ENCODE measurements at regions not wholly inside any gene's neighbourhood (a gene's known extent, or its start where the extent isn't known, plus 50 kb on each side); places are given as distances from the start of the nearest gene placed in this dataset.

DNA sequence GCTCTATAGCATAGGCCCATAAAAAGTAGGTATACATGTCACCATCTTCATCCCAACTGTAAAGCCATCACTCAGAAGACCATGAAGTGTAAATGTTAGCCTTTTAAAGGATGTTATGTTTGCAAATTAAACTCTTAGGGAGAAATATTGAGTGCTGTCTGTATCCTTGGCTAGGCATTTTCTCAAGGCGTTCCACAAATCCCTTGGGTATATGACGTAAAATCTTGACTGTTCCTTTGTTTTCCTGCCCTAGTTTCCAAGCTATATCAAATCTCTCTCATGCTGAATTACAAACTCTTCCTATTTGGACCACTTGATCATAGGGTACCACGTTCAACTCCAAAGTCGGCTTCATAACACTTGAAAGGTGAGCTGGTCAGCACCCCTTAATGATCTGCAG is 486.2 kb downstream of the HDGFL1 start:
- Histone ChIP-seq H3K27ac (ENCODE audit: low read depth in 2 of 2, low read length in 2 of 2) (no peak overlapping the region), H3K9me3 (ENCODE audit: control insufficient read depth in 2 of 2, low read length in 2 of 2) (no peaks in the 10 kb centered on the region), H3K27me3 (ENCODE audit: control insufficient read depth in 2 of 2, insufficient read depth in 2 of 2, low read length in 2 of 2) (no peaks in the 10 kb centered on the region), H3K36me3 (ENCODE audit: control insufficient read depth in 2 of 2, insufficient read depth in 2 of 2, low read length in 2 of 2) (no peaks in the 10 kb centered on the region), H3K4me3 (ENCODE audit: low read length in 2 of 2) (no peak overlapping the region), H3K4me1 (ENCODE audit: control insufficient read depth in 2 of 2, insufficient read depth in 2 of 2, low read length in 2 of 2) (no peaks in the 10 kb centered on the region), H3K9ac (ENCODE audit: low read depth in 1 of 2, low read length in 2 of 2) (no peak overlapping the region)

DNA sequence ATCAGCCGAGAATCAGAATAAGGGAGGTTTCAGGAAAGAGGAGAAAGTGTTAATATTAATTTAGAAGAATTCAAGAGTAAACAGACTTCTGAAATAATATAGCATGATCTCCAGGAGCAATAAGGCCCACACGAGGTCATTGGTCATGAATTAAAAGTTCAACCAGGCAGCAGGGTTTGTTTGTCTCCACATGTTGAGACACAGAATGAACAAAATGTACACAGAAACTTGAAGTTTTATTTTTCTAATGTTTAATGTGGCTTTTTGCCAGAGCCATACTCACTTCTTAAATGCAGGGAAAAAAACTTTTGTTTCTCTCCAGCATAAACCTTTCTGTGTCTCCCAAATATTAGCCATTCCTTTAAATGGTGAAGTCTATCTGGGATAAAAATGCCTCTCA is 504.5 kb downstream of the HDGFL1 start:
- no peaks in the 10 kb centered on the region for H3K4me1 ChIP-seq (ENCODE audit: control insufficient read depth in 2 of 2, insufficient read depth in 2 of 2, low read length in 2 of 2)
- no peaks in the 10 kb centered on the region for H3K36me3 ChIP-seq (ENCODE audit: control insufficient read depth in 2 of 2, insufficient read depth in 2 of 2, low read length in 2 of 2)
- H3K9me3 ChIP-seq (ENCODE audit: control insufficient read depth in 2 of 2, low read length in 2 of 2), result no peaks in the 10 kb centered on the region
- no peaks in the 10 kb centered on the region for H3K27me3 ChIP-seq (ENCODE audit: control insufficient read depth in 2 of 2, insufficient read depth in 2 of 2, low read length in 2 of 2)
- no peak overlapping the region for H3K27ac ChIP-seq (ENCODE audit: low read depth in 2 of 2, low read length in 2 of 2)
- H3K9ac ChIP-seq (ENCODE audit: low read depth in 1 of 2, low read length in 2 of 2), result no peak overlapping the region
- no peak overlapping the region for H3K4me3 ChIP-seq (ENCODE audit: low read length in 2 of 2)

DNA sequence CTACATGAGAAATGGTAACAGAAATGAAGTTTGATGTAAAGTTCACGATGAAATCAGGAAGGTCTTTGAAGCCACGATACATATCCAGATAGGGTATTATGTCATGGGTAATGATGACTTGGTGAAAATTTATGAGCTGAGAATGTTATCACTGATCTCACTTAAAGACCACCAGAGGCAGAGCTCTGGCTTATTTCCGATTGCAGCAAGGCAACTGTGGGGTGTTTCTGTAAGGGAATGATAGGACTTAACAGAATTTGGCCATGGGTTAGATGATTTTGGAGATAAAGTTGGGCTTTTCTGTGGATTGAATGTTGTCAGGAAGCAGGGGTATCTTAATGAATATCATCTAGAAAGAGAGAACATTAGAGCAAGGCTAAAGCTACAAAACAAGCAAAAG is 508.4 kb downstream of the HDGFL1 start:
- no peaks in the 10 kb centered on the region for H3K27me3 ChIP-seq (ENCODE audit: control insufficient read depth in 2 of 2, insufficient read depth in 2 of 2, low read length in 2 of 2)
- H3K9ac ChIP-seq (ENCODE audit: low read depth in 1 of 2, low read length in 2 of 2), result no peak overlapping the region
- H3K4me1 ChIP-seq (ENCODE audit: control insufficient read depth in 2 of 2, insufficient read depth in 2 of 2, low read length in 2 of 2), result no peaks in the 10 kb centered on the region
- H3K9me3 ChIP-seq (ENCODE audit: control insufficient read depth in 2 of 2, low read length in 2 of 2), result no peaks in the 10 kb centered on the region
- no peak overlapping the region for H3K4me3 ChIP-seq (ENCODE audit: low read length in 2 of 2)
- no peaks in the 10 kb centered on the region for H3K36me3 ChIP-seq (ENCODE audit: control insufficient read depth in 2 of 2, insufficient read depth in 2 of 2, low read length in 2 of 2)
- no peak overlapping the region for H3K27ac ChIP-seq (ENCODE audit: low read depth in 2 of 2, low read length in 2 of 2)

DNA sequence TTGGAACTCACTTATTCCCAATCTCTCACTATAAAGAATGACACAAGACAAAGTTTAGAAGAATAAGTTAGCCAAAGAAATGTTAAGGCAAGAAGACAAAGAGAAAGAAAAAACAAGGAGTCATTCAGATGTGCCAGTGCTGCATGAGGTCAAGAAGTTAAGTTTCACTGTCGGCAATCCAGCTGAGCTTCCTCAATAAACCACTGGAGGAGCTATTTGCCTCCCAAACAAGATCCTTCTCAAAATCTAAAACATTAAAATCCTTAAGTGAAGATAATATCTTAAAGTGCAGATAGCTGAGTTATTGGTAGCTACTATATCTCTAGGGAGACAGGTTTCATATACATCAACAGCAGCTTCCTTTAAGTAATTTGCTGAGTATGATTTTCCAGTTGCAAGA is 512.3 kb downstream of the HDGFL1 start:
- Histone ChIP-seq H3K9ac (ENCODE audit: low read depth in 1 of 2, low read length in 2 of 2) (no peak overlapping the region), H3K27me3 (ENCODE audit: control insufficient read depth in 2 of 2, insufficient read depth in 2 of 2, low read length in 2 of 2) (no peaks in the 10 kb centered on the region), H3K27ac (ENCODE audit: low read depth in 2 of 2, low read length in 2 of 2) (no peak overlapping the region), H3K36me3 (ENCODE audit: control insufficient read depth in 2 of 2, insufficient read depth in 2 of 2, low read length in 2 of 2) (no peaks in the 10 kb centered on the region), H3K9me3 (ENCODE audit: control insufficient read depth in 2 of 2, low read length in 2 of 2) (no peaks in the 10 kb centered on the region), H3K4me1 (ENCODE audit: control insufficient read depth in 2 of 2, insufficient read depth in 2 of 2, low read length in 2 of 2) (no peaks in the 10 kb centered on the region), H3K4me3 (ENCODE audit: low read length in 2 of 2) (no peak overlapping the region)

DNA sequence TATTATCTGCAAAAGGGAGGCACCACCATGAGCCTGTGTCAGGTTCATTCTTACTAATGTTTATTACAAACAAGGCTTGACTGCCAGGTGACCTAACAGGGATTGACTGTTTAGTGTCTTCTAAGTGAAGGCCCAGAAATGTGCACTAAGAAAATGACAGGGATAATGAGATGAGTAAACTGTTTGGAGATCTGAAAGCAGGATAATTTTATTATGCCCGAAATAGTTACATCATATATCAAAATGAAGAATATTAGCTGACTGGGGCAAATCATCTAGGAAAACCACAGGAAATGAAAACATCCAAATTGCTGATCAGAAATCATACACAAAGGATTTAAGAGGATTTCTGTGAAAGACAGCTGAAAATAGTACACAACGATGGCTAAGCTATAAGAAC is 516.7 kb downstream of the HDGFL1 start:
- Histone ChIP-seq H3K27ac (ENCODE audit: low read depth in 2 of 2, low read length in 2 of 2) (no peak overlapping the region), H3K4me1 (ENCODE audit: control insufficient read depth in 2 of 2, insufficient read depth in 2 of 2, low read length in 2 of 2) (no peaks in the 10 kb centered on the region), H3K9ac (ENCODE audit: low read depth in 1 of 2, low read length in 2 of 2) (no peak overlapping the region), H3K4me3 (ENCODE audit: low read length in 2 of 2) (no peak overlapping the region), H3K9me3 (ENCODE audit: control insufficient read depth in 2 of 2, low read length in 2 of 2) (no peaks in the 10 kb centered on the region), H3K27me3 (ENCODE audit: control insufficient read depth in 2 of 2, insufficient read depth in 2 of 2, low read length in 2 of 2) (no peaks in the 10 kb centered on the region), H3K36me3 (ENCODE audit: control insufficient read depth in 2 of 2, insufficient read depth in 2 of 2, low read length in 2 of 2) (no peaks in the 10 kb centered on the region)

DNA sequence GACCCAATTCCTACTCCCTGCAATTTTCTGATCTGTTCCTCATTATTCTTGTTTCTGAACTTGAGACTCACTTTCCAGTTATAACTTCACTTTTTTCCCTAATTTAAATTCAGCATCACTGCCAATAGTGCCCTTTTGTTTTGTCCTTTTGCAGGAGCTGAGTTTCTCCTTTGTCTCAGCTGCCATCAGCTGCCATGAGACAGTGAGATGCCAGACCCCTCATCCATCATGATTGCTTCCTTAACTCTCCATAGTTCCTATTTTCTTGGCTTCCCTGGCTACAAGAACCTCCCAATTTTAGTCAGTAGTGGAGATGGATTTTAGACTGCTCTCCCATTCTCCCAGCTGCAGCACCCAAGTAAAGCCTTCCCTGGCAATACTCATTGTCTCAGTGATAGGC is 518.1 kb downstream of the HDGFL1 start:
- no peaks in the 10 kb centered on the region for H3K4me1 ChIP-seq (ENCODE audit: control insufficient read depth in 2 of 2, insufficient read depth in 2 of 2, low read length in 2 of 2)
- no peaks in the 10 kb centered on the region for H3K9me3 ChIP-seq (ENCODE audit: control insufficient read depth in 2 of 2, low read length in 2 of 2)
- no peaks in the 10 kb centered on the region for H3K27me3 ChIP-seq (ENCODE audit: control insufficient read depth in 2 of 2, insufficient read depth in 2 of 2, low read length in 2 of 2)
- no peaks in the 10 kb centered on the region for H3K36me3 ChIP-seq (ENCODE audit: control insufficient read depth in 2 of 2, insufficient read depth in 2 of 2, low read length in 2 of 2)
- no peak overlapping the region for H3K27ac ChIP-seq (ENCODE audit: low read depth in 2 of 2, low read length in 2 of 2)
- no peak overlapping the region for H3K9ac ChIP-seq (ENCODE audit: low read depth in 1 of 2, low read length in 2 of 2)
- no peak overlapping the region for H3K4me3 ChIP-seq (ENCODE audit: low read length in 2 of 2)

DNA sequence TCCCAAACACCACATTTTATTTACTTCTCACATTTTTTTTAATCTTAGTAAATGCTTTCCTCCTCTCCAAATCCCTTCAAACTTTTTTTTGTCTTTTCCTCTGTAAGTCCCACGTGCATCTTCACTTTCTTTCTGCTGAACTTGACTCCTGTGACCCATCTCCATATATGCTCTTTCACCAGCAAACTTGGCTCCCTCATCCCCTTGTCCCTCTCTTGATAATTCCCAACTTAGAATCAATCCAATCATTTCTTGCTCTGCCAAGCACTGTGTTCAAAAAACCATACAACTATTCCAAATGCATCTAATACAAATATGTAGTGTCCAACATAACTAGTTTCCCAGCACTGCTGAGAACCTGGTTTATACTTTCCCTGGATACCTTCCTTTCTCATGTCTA is 519.4 kb downstream of the HDGFL1 start:
- no peaks in the 10 kb centered on the region for H3K36me3 ChIP-seq (ENCODE audit: control insufficient read depth in 2 of 2, insufficient read depth in 2 of 2, low read length in 2 of 2)
- H3K9me3 ChIP-seq (ENCODE audit: control insufficient read depth in 2 of 2, low read length in 2 of 2), result no peaks in the 10 kb centered on the region
- H3K4me1 ChIP-seq (ENCODE audit: control insufficient read depth in 2 of 2, insufficient read depth in 2 of 2, low read length in 2 of 2), result no peaks in the 10 kb centered on the region
- no peak overlapping the region for H3K4me3 ChIP-seq (ENCODE audit: low read length in 2 of 2)
- H3K27ac ChIP-seq (ENCODE audit: low read depth in 2 of 2, low read length in 2 of 2), result no peak overlapping the region
- no peaks in the 10 kb centered on the region for H3K27me3 ChIP-seq (ENCODE audit: control insufficient read depth in 2 of 2, insufficient read depth in 2 of 2, low read length in 2 of 2)
- no peak overlapping the region for H3K9ac ChIP-seq (ENCODE audit: low read depth in 1 of 2, low read length in 2 of 2)

DNA sequence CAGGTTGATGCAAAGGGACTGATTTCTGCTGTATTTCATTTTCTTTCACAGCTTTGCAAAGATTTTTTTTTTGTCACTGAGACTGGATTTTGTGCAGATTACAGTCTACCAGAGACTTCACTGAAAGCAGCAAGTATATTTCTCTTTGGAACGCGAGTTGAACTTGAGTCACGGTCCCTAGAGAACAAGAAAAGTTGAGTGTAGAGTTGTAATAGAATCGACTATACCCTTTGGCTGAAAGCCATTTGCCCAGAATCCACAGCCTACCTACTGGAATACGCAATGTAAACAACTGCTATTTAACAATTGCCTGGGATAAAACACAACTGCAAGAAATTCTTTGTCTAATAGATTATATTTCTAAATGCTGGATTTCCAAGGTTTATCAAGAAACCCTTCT is 520.6 kb downstream of the HDGFL1 start:
- no peak overlapping the region for H3K4me3 ChIP-seq (ENCODE audit: low read length in 2 of 2)
- H3K27ac ChIP-seq (ENCODE audit: low read depth in 2 of 2, low read length in 2 of 2), result no peak overlapping the region
- no peaks in the 10 kb centered on the region for H3K9me3 ChIP-seq (ENCODE audit: control insufficient read depth in 2 of 2, low read length in 2 of 2)
- no peak overlapping the region for H3K9ac ChIP-seq (ENCODE audit: low read depth in 1 of 2, low read length in 2 of 2)
- no peaks in the 10 kb centered on the region for H3K27me3 ChIP-seq (ENCODE audit: control insufficient read depth in 2 of 2, insufficient read depth in 2 of 2, low read length in 2 of 2)
- no peaks in the 10 kb centered on the region for H3K36me3 ChIP-seq (ENCODE audit: control insufficient read depth in 2 of 2, insufficient read depth in 2 of 2, low read length in 2 of 2)
- no peaks in the 10 kb centered on the region for H3K4me1 ChIP-seq (ENCODE audit: control insufficient read depth in 2 of 2, insufficient read depth in 2 of 2, low read length in 2 of 2)

DNA sequence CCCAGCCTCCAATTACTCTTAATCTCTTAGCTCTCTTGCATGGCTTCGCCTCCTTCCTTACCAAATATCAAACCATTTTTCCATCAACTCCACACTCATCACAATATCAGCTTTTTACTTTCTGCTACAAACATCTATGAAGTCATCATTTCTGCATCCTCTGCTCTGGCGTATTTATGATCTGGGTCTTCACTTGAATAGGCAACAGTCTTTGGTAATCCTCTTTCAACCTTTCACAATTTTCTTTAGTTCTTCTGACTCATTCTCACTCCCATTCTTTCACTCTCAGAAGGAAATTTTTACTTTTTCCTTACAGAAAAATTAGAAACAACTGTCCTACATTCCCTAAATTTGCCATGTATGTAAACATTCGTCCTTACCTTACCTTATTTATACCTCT is 522.4 kb downstream of the HDGFL1 start:
- Histone ChIP-seq H3K4me3 (ENCODE audit: low read length in 2 of 2) (no peak overlapping the region), H3K4me1 (ENCODE audit: control insufficient read depth in 2 of 2, insufficient read depth in 2 of 2, low read length in 2 of 2) (no peaks in the 10 kb centered on the region), H3K27me3 (ENCODE audit: control insufficient read depth in 2 of 2, insufficient read depth in 2 of 2, low read length in 2 of 2) (no peaks in the 10 kb centered on the region), H3K9ac (ENCODE audit: low read depth in 1 of 2, low read length in 2 of 2) (no peak overlapping the region), H3K36me3 (ENCODE audit: control insufficient read depth in 2 of 2, insufficient read depth in 2 of 2, low read length in 2 of 2) (no peaks in the 10 kb centered on the region), H3K27ac (ENCODE audit: low read depth in 2 of 2, low read length in 2 of 2) (no peak overlapping the region), H3K9me3 (ENCODE audit: control insufficient read depth in 2 of 2, low read length in 2 of 2) (no peaks in the 10 kb centered on the region)

DNA sequence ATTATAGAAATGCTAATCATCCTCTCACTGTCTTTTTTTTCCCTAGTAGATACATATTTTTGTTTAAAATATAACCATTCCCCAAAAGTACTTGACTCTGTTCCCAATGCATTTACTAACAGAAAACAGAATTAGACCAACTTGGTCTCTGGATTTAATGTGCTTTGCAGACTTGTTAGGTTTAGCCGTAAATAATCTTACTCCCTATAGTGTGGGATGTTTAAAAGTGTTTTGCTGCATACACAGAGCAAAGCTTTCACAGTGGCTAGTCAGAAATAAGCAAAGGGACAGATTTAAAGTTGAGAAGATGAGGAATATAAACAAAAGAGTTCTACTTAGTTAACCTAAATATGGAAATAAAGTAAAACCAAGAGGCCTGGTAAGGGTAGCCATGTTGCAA is 527.5 kb downstream of the HDGFL1 start:
- Histone ChIP-seq H3K27me3 (ENCODE audit: control insufficient read depth in 2 of 2, insufficient read depth in 2 of 2, low read length in 2 of 2) (no peaks in the 10 kb centered on the region), H3K4me3 (ENCODE audit: low read length in 2 of 2) (no peak overlapping the region), H3K36me3 (ENCODE audit: control insufficient read depth in 2 of 2, insufficient read depth in 2 of 2, low read length in 2 of 2) (no peaks in the 10 kb centered on the region), H3K27ac (ENCODE audit: low read depth in 2 of 2, low read length in 2 of 2) (no peak overlapping the region), H3K9me3 (ENCODE audit: control insufficient read depth in 2 of 2, low read length in 2 of 2) (no peaks in the 10 kb centered on the region), H3K9ac (ENCODE audit: low read depth in 1 of 2, low read length in 2 of 2) (no peak overlapping the region), H3K4me1 (ENCODE audit: control insufficient read depth in 2 of 2, insufficient read depth in 2 of 2, low read length in 2 of 2) (no peaks in the 10 kb centered on the region)

DNA sequence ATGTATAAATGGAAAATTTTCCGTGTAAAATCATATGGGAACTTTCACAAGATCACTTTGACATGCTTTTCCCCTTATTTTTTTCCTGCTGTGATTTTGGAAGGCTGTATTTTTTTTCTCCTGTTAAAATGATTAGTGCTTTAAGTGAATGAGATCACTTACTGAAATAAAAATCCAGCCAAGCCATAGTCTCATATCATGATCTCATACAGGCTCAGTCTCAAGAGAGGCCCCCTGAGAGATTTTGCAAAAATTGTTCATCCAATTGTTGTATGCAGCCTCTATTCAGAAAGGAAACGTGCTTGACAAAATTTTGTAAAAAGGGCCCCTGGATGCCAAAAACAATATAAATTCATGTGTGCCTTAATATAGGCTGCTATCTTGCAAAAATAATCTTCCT is 528.2 kb downstream of the HDGFL1 start:
- no peaks in the 10 kb centered on the region for H3K27me3 ChIP-seq (ENCODE audit: control insufficient read depth in 2 of 2, insufficient read depth in 2 of 2, low read length in 2 of 2)
- no peak overlapping the region for H3K27ac ChIP-seq (ENCODE audit: low read depth in 2 of 2, low read length in 2 of 2)
- no peak overlapping the region for H3K9ac ChIP-seq (ENCODE audit: low read depth in 1 of 2, low read length in 2 of 2)
- H3K4me3 ChIP-seq (ENCODE audit: low read length in 2 of 2), result no peak overlapping the region
- H3K4me1 ChIP-seq (ENCODE audit: control insufficient read depth in 2 of 2, insufficient read depth in 2 of 2, low read length in 2 of 2), result no peaks in the 10 kb centered on the region
- H3K36me3 ChIP-seq (ENCODE audit: control insufficient read depth in 2 of 2, insufficient read depth in 2 of 2, low read length in 2 of 2), result no peaks in the 10 kb centered on the region
- no peaks in the 10 kb centered on the region for H3K9me3 ChIP-seq (ENCODE audit: control insufficient read depth in 2 of 2, low read length in 2 of 2)
